ENCODE measurements at regions not wholly inside any gene's neighbourhood (a gene's known extent, or its start where the extent isn't known, plus 50 kb on each side); places are given as distances from the start of the nearest gene placed in this dataset.

- DNase-seq: no peak
These were observed 62.3 kb upstream of the NKX2-2 start for GRCh38 chr20:21575981-21576740.

- DNase-seq: no peak
These were observed 61.3 kb upstream of the NKX2-2 start for GRCh38 chr20:21575167-21575566.

DNA sequence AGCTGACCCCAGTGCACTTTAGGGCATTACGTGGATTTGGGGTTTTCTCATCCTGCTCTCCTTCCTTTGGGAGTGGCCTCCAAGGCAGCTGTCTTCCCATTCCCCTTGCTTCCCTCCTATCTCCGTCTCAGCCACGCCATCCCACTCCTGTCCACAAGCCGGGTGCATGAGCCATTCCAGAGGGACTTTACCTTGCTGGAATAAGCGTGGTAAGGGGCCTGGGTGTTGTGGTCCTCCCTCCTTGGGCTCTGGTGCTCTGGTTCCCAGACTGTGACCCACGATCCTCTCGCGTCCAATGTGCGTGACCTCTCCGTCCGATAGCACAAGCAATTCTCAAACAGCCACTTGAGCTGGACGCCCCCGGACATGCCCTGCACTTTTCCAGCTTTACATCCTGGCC is 60.6 kb upstream of the NKX2-2 start:
- DNase-seq: no peak

DNA sequence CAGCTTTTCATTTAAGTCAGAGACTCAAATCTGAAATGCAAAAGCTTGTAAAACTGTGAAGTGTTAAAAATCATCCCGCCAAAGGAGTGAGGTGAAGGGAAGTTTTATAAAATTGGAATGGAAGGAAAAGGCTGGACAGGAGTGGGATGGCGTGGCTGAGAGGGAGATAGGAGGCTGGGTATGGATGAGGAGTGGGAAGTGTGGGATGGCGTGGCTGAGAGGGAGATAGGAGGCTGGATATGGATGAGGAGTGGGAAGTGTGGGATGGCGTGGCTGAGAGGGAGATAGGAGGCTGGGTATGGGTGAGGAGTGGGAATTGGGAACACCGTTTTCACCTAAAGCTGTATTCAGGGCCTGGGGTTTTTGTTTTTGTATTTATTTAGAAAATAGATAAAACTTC is 59.4 kb upstream of the NKX2-2 start:
- no peak for DNase-seq

GRCh38 chr20:21571841-21572690 is 58.2 kb upstream of the NKX2-2 start:
- peak in 1 of 5 donors; percentile 6 for DNase-seq

DNA sequence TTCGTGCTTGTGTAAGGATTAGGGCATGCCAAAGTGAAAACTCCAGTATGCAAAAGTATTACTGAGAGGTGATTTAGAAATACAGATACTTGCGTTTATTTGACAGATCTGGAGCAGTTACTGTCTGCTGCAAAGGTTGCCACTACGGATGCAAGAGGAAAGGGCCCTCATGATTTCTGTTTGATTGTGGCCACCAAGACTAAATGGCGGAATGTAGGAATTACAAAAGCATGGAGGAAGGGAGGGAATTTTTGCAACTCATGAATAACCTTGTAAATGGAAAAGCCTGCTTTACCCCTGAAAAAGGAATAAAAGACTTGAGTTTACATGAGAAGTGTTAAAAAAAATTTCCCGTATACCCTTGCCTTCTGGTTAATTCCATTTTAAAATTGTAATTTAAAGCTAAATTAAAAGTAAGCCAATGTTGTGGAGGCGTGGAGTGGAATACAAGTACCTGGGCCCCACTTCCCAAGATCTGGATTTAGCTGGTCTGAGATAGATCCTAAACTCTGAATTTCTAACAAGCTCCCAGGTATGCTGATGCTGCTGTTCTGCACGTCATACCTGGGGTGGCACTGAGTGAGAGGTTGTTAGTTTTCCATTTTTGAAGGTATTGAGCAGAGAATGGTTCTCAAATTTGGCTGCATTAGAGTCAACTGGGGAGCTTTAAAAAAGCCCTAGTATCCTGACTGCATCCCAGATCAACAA is 56.6 kb upstream of the NKX2-2 start:
- DNase-seq: no peak

DNA sequence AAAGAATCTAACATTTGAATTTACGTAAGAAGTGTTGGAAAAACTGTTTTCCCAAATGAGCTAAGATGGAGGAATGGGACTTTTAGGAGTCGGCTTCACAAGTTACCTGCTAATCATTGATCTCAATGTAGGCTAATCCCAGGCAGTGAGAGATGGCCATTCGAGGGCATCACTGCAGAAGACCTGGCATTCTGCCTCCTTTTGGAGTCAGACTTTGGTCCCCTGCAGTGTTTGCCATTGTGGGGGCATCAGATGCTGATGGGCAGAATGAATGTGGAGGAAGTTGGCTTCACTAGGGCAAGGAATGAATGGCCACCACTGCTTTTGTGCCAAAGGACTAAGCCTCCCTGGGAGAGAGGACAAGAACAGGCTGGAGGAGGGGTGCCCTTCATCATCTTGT is 55.7 kb upstream of the NKX2-2 start:
- DNase-seq: no peak

- DNase-seq: no peak
These were observed 50.4 kb upstream of the NKX2-2 start for GRCh38 chr20:21564127-21564773.
